Immature natural killer cell (primary cell): ENCODE measurements at regions not wholly inside any gene's neighbourhood (a gene's known extent, or its start where the extent isn't known, plus 50 kb on each side); places are given as distances from the start of the nearest gene placed in this dataset.

Experiments used
- DNase-seq, 3 donors: peaks; one replicate each; pipeline ENCODE4 v3.0.0; 2022; ENCODE audit warnings: mixed read lengths in 1 of 3
- H3K27ac Mint-ChIP-seq, 6 donors: one replicate each; pipeline ENCODE4 v1.8.0; 2020; ENCODE audit warnings: mixed read lengths in 6 of 6, mild to moderate bottlenecking in 5 of 6, inconsistent platforms in 4 of 6, moderate library complexity in 3 of 6
- H3K27me3 Mint-ChIP-seq, 3 donors: one replicate each; pipeline ENCODE4 v1.8.0; 2020 to 2021; ENCODE audit warnings: low read depth in 3 of 3, mild to moderate bottlenecking in 3 of 3, mixed read lengths in 3 of 3, moderate library complexity in 3 of 3, inconsistent platforms in 1 of 3
- H3K36me3 Mint-ChIP-seq, 3 donors: one replicate each; pipeline ENCODE4 v1.8.0; 2020; ENCODE audit warnings: mixed read lengths in 3 of 3, inconsistent platforms in 2 of 3, mild to moderate bottlenecking in 2 of 3
- H3K4me1 Mint-ChIP-seq, 2 donors: one replicate each; pipeline ENCODE4 v1.8.0; 2020; ENCODE audit warnings: inconsistent platforms in 2 of 2, mild to moderate bottlenecking in 2 of 2, mixed read lengths in 2 of 2, moderate library complexity in 1 of 2
- H3K4me3 Mint-ChIP-seq, 5 donors: one replicate each; pipeline ENCODE4 v1.8.0; 2020; ENCODE audit warnings: mild to moderate bottlenecking in 5 of 5, mixed read lengths in 5 of 5, inconsistent platforms in 3 of 5, moderate library complexity in 3 of 5
- H3K9me3 Mint-ChIP-seq, 6 donors: one replicate each; pipeline ENCODE4 v1.8.0; 2020; ENCODE audit warnings: mild to moderate bottlenecking in 6 of 6, mixed read lengths in 6 of 6, inconsistent platforms in 4 of 6, moderate library complexity in 3 of 6

- no peak for DNase-seq
- Mint-ChIP-seq H3K36me3 (peaks cover 6 to 7% (median 7%) of the 10 kb centered on the region in 3 donors), H3K27me3 (no peaks in the 10 kb centered on the region), H3K4me1 (no peaks in the 10 kb centered on the region), H3K9me3 (no peaks in the 10 kb centered on the region), H3K27ac (peak overlapping the region in 4 of 6 donors; percentile 14 to 28 (median 24)), H3K4me3 (no peak overlapping the region)
These were observed 51.8 kb upstream of the SLC16A1 start for GRCh38 chr1:113007706-113008364.

- Mint-ChIP-seq H3K27me3 (no peaks in the 10 kb centered on the region), H3K27ac (peak overlapping the region in 3 of 6 donors; percentile 14 to 28 (median 24)), H3K36me3 (peaks cover 6 to 7% (median 7%) of the 10 kb centered on the region in 3 donors), H3K4me3 (no peak overlapping the region), H3K9me3 (no peaks in the 10 kb centered on the region), H3K4me1 (no peaks in the 10 kb centered on the region)
- no peak for DNase-seq
These were observed 52.3 kb upstream of the SLC16A1 start for GRCh38 chr1:113008365-113008714.

GRCh38 chr1:113012149-113012548 is 56.2 kb upstream of the SLC16A1 start:
- Mint-ChIP-seq H3K27ac (no peak overlapping the region), H3K9me3 (no peaks in the 10 kb centered on the region), H3K36me3 (peaks cover 4 to 7% (median 4%) of the 10 kb centered on the region in 3 donors), H3K4me1 (no peaks in the 10 kb centered on the region), H3K27me3 (no peaks in the 10 kb centered on the region), H3K4me3 (no peak overlapping the region)
- no peak for DNase-seq

GRCh38 chr1:113013823-113014222 is 57.8 kb upstream of the SLC16A1 start:
- peaks cover 0 to 4% (median 3%) of the 10 kb centered on the region in 3 donors for H3K36me3 Mint-ChIP-seq
- no peaks in the 10 kb centered on the region for H3K9me3 Mint-ChIP-seq
- no peak for DNase-seq
- H3K4me1 Mint-ChIP-seq = no peaks in the 10 kb centered on the region
- no peak overlapping the region for H3K4me3 Mint-ChIP-seq
- H3K27me3 Mint-ChIP-seq = peaks cover 0 to 2% (median 1%) of the 10 kb centered on the region in 3 donors
- no peak overlapping the region for H3K27ac Mint-ChIP-seq

DNA sequence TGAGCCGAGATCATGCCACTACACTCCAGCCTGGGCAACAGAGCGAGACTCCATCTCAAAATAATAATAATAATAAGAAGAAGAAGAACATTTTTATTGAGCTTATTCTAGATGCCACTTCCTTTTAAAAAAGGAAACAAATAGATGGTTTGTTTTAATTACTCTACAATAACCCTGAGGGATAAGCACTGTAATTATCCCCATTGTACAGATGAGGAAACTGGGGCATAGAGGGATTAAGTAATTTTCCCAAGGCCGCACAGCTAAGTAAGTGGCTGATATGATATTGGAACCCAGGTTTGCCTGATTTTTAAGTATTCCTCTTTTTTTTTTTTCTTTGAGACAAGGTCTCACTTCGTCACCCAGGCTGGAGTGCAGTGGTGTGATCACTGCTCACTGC is 58.5 kb upstream of the LRIG2 start:
- H3K4me3 Mint-ChIP-seq = no peak overlapping the region
- H3K9me3 Mint-ChIP-seq = no peaks in the 10 kb centered on the region
- no peaks in the 10 kb centered on the region for H3K4me1 Mint-ChIP-seq
- H3K36me3 Mint-ChIP-seq = peaks cover 0 to 4% (median 3%) of the 10 kb centered on the region in 3 donors
- no peak for DNase-seq
- no peak overlapping the region for H3K27ac Mint-ChIP-seq
- peaks cover 0 to 2% (median 1%) of the 10 kb centered on the region in 3 donors for H3K27me3 Mint-ChIP-seq

DNA sequence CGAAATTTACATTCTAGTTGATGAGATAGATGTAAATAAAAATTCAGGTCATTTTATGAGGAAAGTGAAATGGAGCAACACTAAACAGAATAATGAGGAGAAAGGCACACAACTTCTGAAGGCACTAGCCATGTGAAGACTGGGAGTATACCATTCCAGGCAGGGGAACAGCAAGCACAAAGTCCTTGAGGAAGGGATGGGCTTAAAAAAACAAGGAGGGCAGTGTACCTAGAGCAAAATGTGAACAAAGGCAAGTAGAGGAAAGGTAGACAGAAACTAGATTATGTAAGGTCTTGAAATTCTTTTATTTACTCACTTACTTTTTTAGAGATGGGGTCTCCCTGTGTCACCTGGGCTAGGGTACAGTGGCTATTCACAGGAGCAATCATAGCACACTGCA is 54.1 kb upstream of the LRIG2 start:
- no peak for DNase-seq
- Mint-ChIP-seq H3K27me3 (peaks cover 0 to 2% (median 1%) of the 10 kb centered on the region in 3 donors), H3K36me3 (no peaks in the 10 kb centered on the region), H3K4me1 (no peaks in the 10 kb centered on the region), H3K9me3 (no peaks in the 10 kb centered on the region), H3K4me3 (no peak overlapping the region), H3K27ac (peak overlapping the region in 2 of 6 donors; percentile 46 to 58)

DNA sequence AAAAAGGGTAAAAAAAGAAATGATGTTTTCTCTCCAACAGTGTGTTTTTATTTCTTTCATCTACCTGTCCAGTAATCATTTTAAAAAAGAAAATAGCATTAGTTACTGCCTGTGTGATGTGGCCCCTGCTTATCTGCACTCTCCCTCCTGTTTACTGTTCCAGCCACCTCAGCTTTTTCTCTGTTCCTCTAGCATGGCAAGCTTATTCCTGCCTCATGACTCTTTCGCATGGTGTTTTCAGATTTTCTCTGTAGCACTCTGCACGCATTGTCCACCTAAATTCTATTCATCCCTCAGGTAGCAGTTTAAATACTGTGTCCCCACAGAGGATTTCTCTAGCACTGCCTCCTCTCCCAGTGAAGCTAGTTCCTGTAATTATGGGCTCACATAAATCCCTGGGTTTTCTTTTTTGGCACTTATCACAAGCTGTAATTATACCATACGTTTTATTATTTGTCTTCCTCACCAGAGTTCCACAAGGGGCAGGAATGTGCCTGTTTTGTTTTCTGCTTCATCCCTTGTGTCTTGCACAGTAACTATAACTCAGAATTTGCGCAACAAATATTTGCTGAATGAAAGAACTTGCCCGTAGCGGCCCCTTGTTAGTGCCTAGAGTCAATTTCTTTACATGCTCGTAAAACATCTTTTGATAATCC is 51.4 kb upstream of the LRIG2 start:
- H3K27ac Mint-ChIP-seq = peak overlapping the region in 1 of 6 donors; percentile 66
- H3K4me1 Mint-ChIP-seq = no peaks in the 10 kb centered on the region

More for the DNA sequence above, 51.4 kb upstream of the LRIG2 start:
- peaks cover 0 to 2% (median 1%) of the 10 kb centered on the region in 3 donors for H3K27me3 Mint-ChIP-seq
- H3K36me3 Mint-ChIP-seq = no peaks in the 10 kb centered on the region
- no peak overlapping the region for H3K4me3 Mint-ChIP-seq
- H3K9me3 Mint-ChIP-seq = no peaks in the 10 kb centered on the region
- no peak for DNase-seq
